CD4-positive, alpha-beta T cell treated with Interleukin-4 for 1 hour (primary cell): ENCODE measurements at regions not wholly inside any gene's neighbourhood (a gene's known extent, or its start where the extent isn't known, plus 50 kb on each side); places are given as distances from the start of the nearest gene placed in this dataset.
"Not testable (repeated sequence)": the region's sequence is repeated elsewhere in the genome, so short reads cannot be mapped to it uniquely, and the experiment has no call there.

Experiments used
- DNase-seq, 2 donors: peaks; one replicate each; pipeline ENCODE4 v3.0.0-alpha.2; 2020 to 2022

DNA sequence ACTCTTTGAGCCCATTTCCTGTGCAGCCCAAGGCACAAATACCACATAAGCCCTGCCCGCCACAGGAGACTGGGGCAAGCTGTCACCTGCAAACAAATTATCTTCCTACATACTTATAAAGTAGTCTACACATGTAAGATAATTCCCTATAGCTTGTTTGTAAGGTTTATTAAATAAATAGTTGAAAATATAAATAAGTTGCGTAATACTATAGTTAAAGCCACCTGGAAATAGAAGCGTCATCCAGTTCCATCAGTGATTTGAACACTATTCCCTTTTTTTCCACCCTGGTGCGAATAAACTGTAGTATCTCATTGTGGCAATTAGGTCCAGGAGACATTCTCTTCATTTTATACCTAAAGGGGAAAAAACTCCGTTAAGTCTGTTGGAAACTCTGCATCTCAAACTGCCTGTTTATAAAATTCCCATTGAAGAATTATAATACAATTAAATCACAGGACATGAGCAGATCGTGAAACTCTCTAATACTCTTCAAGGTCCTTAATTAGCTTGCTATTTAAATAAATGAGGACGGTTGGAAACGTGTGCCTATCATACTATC, 66.7 kb upstream of the CCT8L2 start:
- not testable (repeated sequence) for DNase-seq

DNA sequence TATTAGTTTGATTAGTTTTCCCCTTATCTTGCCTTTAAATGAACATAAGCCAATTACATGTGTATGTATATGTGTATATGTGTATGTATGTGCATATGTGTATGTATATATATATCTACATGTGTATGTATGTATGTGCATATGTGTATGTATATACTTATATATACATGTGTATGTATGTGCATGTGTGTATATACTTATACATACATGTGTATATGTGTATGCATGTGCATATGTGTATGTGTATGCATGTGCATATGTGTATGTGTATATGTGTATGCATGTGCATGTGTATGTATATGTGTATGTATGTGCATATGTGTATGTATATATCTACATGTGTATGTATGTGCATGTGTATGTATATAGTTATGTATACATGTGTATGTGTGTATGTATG, 65.5 kb upstream of the CCT8L2 start:
- DNase-seq, result no peak

DNA sequence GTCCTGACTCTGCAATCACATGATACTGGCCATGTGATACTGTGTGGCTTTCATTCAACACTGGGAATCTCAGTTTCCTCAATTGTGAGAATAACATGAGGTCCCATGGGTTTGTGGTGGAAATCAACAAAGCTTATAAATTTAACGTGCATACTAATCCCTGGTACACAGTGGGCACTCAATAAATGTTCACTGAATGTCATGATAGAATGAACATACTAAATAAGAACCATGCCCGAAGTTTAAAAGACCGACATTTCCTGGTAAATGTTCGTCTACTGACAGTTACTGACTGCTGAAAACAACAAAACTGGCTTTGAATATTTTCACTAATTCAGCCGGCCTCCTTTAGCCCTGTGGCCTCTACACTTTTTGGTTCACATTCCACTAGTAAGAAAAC, 62.3 kb upstream of the CCT8L2 start:
- DNase-seq, result no peak

DNA sequence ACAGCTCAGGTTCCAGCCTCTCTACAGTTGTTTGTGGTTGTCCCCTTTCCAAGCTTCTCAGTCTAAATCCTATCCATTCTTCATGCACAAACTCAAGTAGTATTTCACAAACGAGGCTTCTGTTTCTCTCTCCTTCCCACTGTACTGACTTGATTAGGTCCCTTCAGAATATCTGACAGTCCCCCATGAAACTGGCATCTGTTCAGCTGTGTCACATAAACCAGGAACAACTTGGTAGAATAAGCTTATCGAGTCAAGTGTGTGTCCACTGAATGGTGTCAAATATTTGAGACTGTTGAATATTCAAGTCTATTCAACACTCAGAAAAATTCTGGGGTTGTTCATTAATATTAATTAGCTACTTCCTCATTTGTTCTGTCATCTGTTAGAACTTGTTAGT, 61.7 kb upstream of the CCT8L2 start:
- DNase-seq, result not testable (repeated sequence)

DNA sequence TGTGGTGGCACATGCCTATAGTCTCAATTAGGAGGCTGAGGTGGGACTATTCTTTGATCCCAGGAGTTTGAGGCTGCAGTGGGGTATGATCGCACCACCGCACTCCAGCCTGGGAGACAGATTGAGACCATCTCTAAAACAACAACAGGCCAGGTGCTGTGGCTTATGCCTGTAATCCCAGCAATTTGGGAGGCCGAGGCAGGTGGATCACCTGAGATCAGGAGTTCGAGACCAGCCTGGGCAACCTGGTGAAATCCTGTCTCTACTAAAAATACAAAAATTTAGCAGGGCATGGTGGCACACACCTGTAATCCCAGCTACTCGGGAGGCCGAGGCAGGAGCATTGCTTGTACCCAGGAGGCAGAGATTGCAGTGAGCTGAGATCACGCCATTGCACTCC, 60.6 kb upstream of the CCT8L2 start:
- DNase-seq, result not testable (repeated sequence)

DNA sequence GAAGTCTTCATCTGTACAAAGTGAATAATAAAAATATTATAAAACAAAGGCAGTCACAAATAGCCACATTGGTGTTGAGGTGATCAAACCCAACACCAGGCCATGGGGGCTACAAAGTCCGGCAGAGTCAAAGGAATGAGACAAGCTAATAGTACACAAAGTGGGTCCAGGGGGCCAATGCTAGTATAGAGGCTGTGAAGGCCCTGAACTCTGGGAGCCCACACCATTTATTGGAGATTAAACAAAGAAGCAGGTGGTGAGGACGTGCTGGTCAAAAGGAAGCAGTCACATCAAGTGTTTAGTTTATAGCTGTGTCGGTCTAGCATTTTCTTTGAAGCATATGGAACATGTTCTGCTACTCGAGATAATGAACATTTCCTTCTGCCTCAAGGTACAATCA, 58.6 kb upstream of the CCT8L2 start:
- DNase-seq, result no peak
